ENCODE measurements at regions not wholly inside any gene's neighbourhood (a gene's known extent, or its start where the extent isn't known, plus 50 kb on each side); places are given as distances from the start of the nearest gene placed in this dataset.

- FAIRE-seq, result no peak
- Histone ChIP-seq H3K4me3 (ENCODE audit: low read depth, low read length) (no peak overlapping the region), H3K36me3 (ENCODE audit: control insufficient read depth, insufficient read depth, low read length) (no peaks in the 10 kb centered on the region), H3K27me3 (ENCODE audit: control insufficient read depth, insufficient read depth, low read length) (no peaks in the 10 kb centered on the region)
- TF ChIP-seq CTCF (IDR thresholded peaks at IDR 0.05; ENCODE audit: insufficient read depth, low read length, severe bottlenecking), result no peak
- DNase-seq (ENCODE audit: low read depth), result no peak
Observed at GRCh38 chr12:63318933-63319332, 167.9 kb upstream of the AVPR1A start.

GRCh38 chr12:63318313-63318712, 167.3 kb upstream of the AVPR1A start:
- TF ChIP-seq CTCF (IDR thresholded peaks at IDR 0.05; ENCODE audit: insufficient read depth, low read length, severe bottlenecking), result no peak
- Histone ChIP-seq H3K36me3 (ENCODE audit: control insufficient read depth, insufficient read depth, low read length) (no peaks in the 10 kb centered on the region), H3K4me3 (ENCODE audit: low read depth, low read length) (no peak overlapping the region), H3K27me3 (ENCODE audit: control insufficient read depth, insufficient read depth, low read length) (no peaks in the 10 kb centered on the region)
- no peak for DNase-seq (ENCODE audit: low read depth)
- FAIRE-seq, result no peak

- no peak for FAIRE-seq
- no peaks in the 10 kb centered on the region for H3K27me3 ChIP-seq (ENCODE audit: control insufficient read depth, insufficient read depth, low read length)
Observed at GRCh38 chr12:63317880-63318279, 166.9 kb upstream of the AVPR1A start.

GRCh38 chr12:63317286-63317846, 166.4 kb upstream of the AVPR1A start:
- TF ChIP-seq CTCF (IDR thresholded peaks at IDR 0.05; ENCODE audit: insufficient read depth, low read length, severe bottlenecking), result no peak
- H3K27me3 ChIP-seq (ENCODE audit: control insufficient read depth, insufficient read depth, low read length), result no peaks in the 10 kb centered on the region
- no peak for DNase-seq (ENCODE audit: low read depth)
- FAIRE-seq, result no peak
- no peak overlapping the region for H3K4me3 ChIP-seq (ENCODE audit: low read depth, low read length)
- H3K36me3 ChIP-seq (ENCODE audit: control insufficient read depth, insufficient read depth, low read length), result no peaks in the 10 kb centered on the region

More at GRCh38 chr12:63317880-63318279, 166.9 kb upstream of the AVPR1A start:
- H3K4me3 ChIP-seq (ENCODE audit: low read depth, low read length), result no peak overlapping the region
- TF ChIP-seq CTCF (IDR thresholded peaks at IDR 0.05; ENCODE audit: insufficient read depth, low read length, severe bottlenecking), result no peak
- no peaks in the 10 kb centered on the region for H3K36me3 ChIP-seq (ENCODE audit: control insufficient read depth, insufficient read depth, low read length)
- DNase-seq (ENCODE audit: low read depth), result no peak

- no peaks in the 10 kb centered on the region for H3K27me3 ChIP-seq (ENCODE audit: control insufficient read depth, insufficient read depth, low read length)
- FAIRE-seq, result no peak
- no peaks in the 10 kb centered on the region for H3K36me3 ChIP-seq (ENCODE audit: control insufficient read depth, insufficient read depth, low read length)
- no peak for DNase-seq (ENCODE audit: low read depth)
- no peak overlapping the region for H3K4me3 ChIP-seq (ENCODE audit: low read depth, low read length)
- TF ChIP-seq CTCF (IDR thresholded peaks at IDR 0.05; ENCODE audit: insufficient read depth, low read length, severe bottlenecking), result no peak
Observed at GRCh38 chr12:63313139-63313538, 162.1 kb upstream of the AVPR1A start.

- FAIRE-seq (no peak), DNase-seq (ENCODE audit: low read depth) (no peak)
- Histone ChIP-seq H3K36me3 (ENCODE audit: control insufficient read depth, insufficient read depth, low read length) (no peaks in the 10 kb centered on the region), H3K4me3 (ENCODE audit: low read depth, low read length) (no peak overlapping the region), H3K27me3 (ENCODE audit: control insufficient read depth, insufficient read depth, low read length) (no peaks in the 10 kb centered on the region)
- no peak for TF ChIP-seq CTCF (IDR thresholded peaks at IDR 0.05; ENCODE audit: insufficient read depth, low read length, severe bottlenecking)
Observed at GRCh38 chr12:63308671-63309070, 157.7 kb upstream of the AVPR1A start.
